GM21529 (cell line): ENCODE measurements at regions not wholly inside any gene's neighbourhood (a gene's known extent, or its start where the extent isn't known, plus 50 kb on each side); places are given as distances from the start of the nearest gene placed in this dataset.

ENCODE experiments used
- ATAC-seq: cut with Tn5 transposase; IDR thresholded peaks from one replicate; pipeline ENCODE4 v1.9.1; 2021; ENCODE audit not compliant: unreplicated experiment

DNA sequence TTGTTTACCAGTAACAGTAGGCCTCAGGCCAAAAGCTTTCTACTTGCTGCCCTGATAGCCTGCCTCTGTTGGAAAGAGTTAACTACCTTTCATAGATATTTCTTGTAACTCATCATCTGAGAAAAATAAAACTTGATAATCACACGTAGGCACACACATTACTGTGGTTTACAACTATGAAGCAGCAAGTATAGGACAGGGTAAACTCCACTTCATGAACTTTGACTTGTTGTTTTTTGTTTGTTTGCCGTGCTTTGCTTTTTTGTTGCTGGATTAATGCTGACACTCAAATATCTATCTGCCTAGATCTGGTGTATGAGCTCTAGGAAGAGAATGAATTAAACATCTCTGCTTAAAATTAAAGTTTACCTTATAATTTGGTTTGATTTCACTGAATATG lies 924.7 kb upstream of the ADGRL2 start:
- no peak for ATAC-seq

GRCh38 chr1:80869299-80869698 lies 931.4 kb upstream of the ADGRL2 start:
- ATAC-seq, result no peak

DNA sequence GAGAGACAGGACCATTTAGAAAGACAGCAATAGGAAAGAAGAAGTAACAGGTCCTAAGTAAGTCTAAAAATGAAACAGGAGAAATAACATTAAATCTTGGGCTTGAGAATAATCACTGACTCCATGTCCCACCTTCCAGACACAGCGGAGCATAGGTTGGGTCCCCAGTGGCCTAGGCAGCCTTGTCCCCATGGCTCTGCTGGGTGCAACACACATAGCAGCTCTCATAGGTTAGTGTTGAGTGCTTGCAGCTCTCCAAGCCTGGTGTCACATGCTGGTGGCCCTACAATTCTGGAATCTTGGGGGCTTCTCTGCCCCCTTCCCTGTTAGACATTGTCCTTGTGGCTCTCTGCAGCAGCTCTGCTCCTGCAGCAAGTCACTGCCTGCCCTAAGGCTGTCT lies 952.8 kb upstream of the ADGRL2 start:
- no peak for ATAC-seq

GRCh38 chr1:80846966-80847365 lies 953.8 kb upstream of the ADGRL2 start:
- no peak for ATAC-seq

DNA sequence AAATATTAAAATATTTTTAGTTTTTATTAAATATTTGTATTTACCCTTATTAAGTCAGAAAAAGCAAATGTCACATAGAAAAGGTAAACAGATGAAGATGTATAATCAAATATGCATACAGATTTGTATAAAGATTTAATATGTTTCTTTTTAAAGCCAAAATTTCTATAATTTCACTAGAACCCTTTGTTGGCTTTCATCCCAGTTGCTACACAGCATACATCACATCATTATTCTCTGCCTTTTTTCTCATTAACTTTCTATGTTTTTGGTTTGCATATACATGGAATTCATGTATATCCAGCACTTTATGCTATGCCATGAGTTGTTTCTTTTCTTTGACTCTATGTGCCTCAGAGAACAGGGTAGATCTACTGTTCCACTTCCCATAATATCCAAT lies 957.9 kb upstream of the ADGRL2 start:
- ATAC-seq, result no peak

DNA sequence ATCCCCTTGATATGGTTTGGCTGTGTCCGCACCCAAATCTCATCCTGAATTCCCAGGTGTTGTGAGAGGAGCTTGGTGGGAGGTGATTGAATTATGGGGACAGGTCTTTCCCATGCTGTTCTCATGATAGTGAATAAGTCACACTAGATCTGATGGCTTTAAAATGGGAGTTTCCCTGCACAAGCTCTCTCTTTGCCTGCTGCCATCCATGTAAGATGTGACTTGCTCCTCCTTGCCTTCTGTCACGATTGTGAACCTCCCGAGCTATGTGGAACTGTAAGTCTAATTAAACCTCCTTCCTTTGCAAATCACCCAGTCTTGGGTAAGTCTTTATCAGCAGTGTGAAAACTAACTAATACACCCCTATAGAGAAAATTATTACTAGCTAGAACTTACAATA lies 959.5 kb upstream of the ADGRL2 start:
- no peak for ATAC-seq

GRCh38 chr1:80837066-80837465 lies 963.7 kb upstream of the ADGRL2 start:
- no peak for ATAC-seq

DNA sequence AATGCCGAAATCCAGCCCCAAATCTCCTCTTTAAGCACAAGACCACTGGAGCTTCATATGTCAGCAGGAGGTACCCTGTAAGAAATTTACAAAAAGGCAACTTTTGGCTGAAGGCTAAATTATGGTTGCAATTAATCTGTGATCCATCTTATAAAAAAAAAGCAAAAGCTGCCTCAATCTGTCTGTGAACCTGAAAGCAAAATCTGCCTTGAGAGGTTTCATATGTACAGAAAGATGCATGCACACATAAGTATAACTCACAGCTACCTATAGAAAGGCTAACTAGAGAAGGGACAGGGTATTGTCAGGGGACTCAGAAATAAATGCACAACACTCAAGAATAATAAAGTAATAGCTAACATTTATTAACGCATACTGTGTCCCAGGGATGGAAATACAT lies 964.2 kb upstream of the ADGRL2 start:
- no peak for ATAC-seq

- ATAC-seq, result no peak
Observed at GRCh38 chr1:80827666-80828065, 973.1 kb upstream of the ADGRL2 start.

- no peak for ATAC-seq
Observed at GRCh38 chr1:80825067-80825466, 975.7 kb upstream of the ADGRL2 start.

- no peak for ATAC-seq
Observed at GRCh38 chr1:80818211-80818610, 982.5 kb upstream of the ADGRL2 start.

GRCh38 chr1:80807981-80808380 lies 992.8 kb upstream of the ADGRL2 start:
- no peak for ATAC-seq

DNA sequence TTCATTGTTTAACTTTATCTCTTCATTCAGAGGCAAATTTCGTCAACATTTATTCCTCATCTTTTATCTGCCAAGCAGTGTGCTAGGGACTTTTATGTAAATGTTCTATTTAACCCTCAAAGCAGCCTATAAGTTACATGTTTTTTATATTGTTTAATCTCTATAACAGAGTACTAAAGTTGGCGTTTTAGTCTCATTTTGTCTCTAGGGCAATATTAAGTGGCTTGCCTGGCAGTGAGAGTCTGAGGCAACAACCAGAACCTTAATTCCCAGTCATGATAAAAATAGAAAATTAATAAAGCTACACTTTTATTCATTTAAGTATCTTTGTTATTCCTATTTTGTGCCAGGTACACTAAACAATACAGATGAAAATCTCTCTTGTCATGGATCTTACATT lies 994.3 kb upstream of the ADGRL2 start:
- ATAC-seq, result no peak

DNA sequence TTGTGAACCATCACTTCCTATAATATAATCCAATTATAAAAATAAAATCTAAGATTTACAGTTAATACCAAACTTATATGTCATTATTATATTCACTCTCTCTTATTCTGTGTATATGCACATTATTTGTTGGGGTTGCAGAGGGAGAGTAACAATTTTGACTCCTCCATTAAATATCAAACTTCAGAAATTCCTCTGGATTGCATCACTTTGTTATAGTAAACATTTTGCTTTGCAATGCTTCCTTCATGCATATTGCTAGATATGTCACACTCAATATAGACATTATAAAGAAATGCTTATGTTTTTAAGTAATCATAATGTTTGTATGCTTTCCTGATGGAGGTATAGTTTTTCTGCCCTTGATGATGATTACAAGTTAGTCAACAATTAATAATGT lies 999.0 kb upstream of the ADGRL2 start:
- no peak for ATAC-seq

DNA sequence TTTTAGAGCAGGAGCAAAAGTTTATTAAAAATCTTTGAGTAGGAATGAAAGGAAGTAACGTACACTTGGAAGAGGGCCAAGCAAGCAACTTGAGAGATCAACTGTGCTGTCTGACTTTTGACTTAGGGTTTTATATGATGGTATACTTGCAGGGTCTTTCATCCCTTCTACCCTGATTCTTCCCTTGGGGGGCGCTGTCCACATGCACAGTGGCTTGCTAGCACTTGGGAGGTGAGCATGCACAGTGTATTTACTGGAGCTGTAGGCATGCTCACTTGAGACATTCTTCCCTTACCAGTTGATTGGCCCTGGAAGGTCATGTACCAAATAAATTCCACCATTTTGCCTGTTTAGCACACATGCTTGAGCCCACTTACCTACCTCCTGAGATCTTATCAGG lies 1001.3 kb upstream of the ADGRL2 start:
- ATAC-seq, result no peak

- no peak for ATAC-seq
Observed at GRCh38 chr1:80779275-80779674, 1021.5 kb upstream of the ADGRL2 start.

GRCh38 chr1:80778094-80778840 lies 1022.5 kb upstream of the ADGRL2 start:
- no peak for ATAC-seq

DNA sequence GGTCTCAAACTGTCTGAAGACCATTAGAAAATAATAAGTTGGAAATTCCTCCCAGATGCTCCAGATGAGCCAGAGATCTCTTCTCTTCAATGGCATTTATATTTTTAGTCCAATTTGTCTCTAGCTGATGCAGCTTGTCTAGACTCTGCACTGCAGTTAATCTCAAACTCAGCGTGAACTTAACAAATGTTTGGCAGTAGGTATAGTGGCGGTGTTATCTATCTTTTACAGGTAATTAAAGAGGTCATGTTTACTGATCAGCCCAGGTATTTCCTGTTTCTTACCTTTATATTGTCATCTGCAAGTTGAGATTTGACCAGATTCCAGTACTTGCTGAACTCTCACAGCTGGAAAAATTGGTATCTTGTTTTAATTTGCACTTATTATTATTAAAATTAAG lies 1024.5 kb upstream of the ADGRL2 start:
- no peak for ATAC-seq

DNA sequence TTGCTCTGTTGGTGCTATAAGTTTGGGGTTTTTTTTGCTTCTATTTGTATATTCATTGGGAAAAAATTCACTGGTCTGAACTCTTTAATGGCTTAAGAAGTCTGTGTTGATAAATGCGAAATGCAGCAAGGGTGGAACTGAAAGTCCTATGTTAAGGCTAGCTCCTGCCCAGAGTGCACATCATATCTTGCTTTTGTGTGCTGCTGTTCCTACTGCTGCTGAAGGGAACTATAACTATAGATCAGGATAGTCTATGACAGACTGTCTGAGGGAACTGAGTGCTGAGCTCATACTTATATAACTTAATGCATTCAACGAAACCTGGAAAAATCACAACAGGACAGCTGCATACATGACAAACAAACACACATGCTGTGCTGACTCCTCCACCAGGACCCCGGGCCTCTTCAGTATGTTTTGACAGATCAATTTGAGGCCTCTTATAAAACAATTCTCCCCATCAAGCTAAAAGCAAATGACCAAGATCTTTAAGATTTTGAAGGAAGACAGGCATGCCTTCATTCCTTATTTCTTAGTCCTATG lies 1031.5 kb upstream of the ADGRL2 start:
- no peak for ATAC-seq

- ATAC-seq, result no peak
Observed at GRCh38 chr1:80767711-80768110, 1033.0 kb upstream of the ADGRL2 start.

GRCh38 chr1:80759354-80759753 lies 1041.4 kb upstream of the ADGRL2 start:
- ATAC-seq, result no peak

DNA sequence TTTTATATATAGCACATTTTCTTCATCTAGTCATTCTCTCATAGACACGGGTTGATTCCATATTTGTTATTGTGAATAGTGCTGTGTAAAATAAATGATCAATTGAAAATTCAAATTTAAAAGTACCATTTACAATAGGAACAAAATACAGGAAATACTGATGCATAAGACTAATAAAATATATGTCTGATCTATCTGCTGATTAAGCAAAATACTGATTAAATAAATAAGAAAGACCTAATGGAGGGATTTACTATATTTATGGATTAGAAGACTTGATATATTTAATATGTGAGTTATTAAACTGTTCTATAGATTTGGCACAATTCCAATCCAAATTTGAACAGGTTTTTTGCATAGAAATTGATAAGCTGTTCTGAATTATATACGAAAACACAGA lies 1044.8 kb upstream of the ADGRL2 start:
- ATAC-seq, result no peak

GRCh38 chr1:80751204-80751603 lies 1049.5 kb upstream of the ADGRL2 start:
- ATAC-seq, result no peak
